Suprapubic skin (tissue), 4 donors: ENCODE measurements at regions not wholly inside any gene's neighbourhood (a gene's known extent, or its start where the extent isn't known, plus 50 kb on each side); places are given as distances from the start of the nearest gene placed in this dataset.

Experiments
- DNase-seq, 2 donors: peaks; one replicate each; pipeline ENCODE4 v3.0.0-alpha.2; 2019; ENCODE audit warnings: low spot score in 2 of 2
- H3K27ac ChIP-seq: fragments of 200-600 bp; sonication (generic); one replicate; pipeline ENCODE4 v1.5.1; 2019
- H3K27me3 ChIP-seq: fragments of 200-600 bp; sonication (generic); one replicate; pipeline ENCODE4 v1.5.1; 2019
- H3K36me3 ChIP-seq: fragments of 200-600 bp; sonication (generic); one replicate; pipeline ENCODE4 v1.5.1; 2019
- H3K4me1 ChIP-seq: fragments of 200-600 bp; sonication (generic); one replicate; pipeline ENCODE4 v1.5.1; 2019
- H3K4me3 ChIP-seq: fragments of 200-600 bp; sonication (generic); one replicate; pipeline ENCODE4 v1.5.1; 2019; ENCODE audit warnings: mild to moderate bottlenecking
- H3K9me3 ChIP-seq: fragments of 200-600 bp; sonication (generic); one replicate; pipeline ENCODE4 v1.5.1; 2019
- EP300 ChIP-seq: sonication (generic); formaldehyde crosslinking; IDR thresholded peaks from one replicate; pipeline ENCODE4 v1.6.1; 2017; ENCODE audit warnings: antibody characterized with exemption
- POLR2A ChIP-seq, 2 donors: fragments of 450-650 bp; IDR thresholded peaks; one replicate each; pipeline ENCODE4 v1.6.1; 2017; ENCODE audit warnings: antibody characterized with exemption in 2 of 2, mild to moderate bottlenecking in 2 of 2, moderate library complexity in 2 of 2
- POLR2AphosphoS5 ChIP-seq, 3 donors: sonication (generic); formaldehyde crosslinking; IDR thresholded peaks; one replicate each; pipeline ENCODE4 v1.6.1; 2017; ENCODE audit warnings: antibody characterized with exemption in 3 of 3
- whole genome bisulfite sequencing: methylation state at CpG from one replicate; pipeline ENCODE4 v1.1.5; 2018; 5-methylcytosine and 5-hydroxymethylcytosine counted together
- TF ChIP-seq, protein P1 (sequence below), 2 donors: fragments of 200-600 bp in 1 of 2; fragments of 450-650 bp in 1 of 2; sonication (generic) in 1 of 2; IDR thresholded peaks; one replicate each; pipeline ENCODE4 v1.5.1; 2016 to 2019; ENCODE audit warnings: antibody characterized with exemption in 2 of 2, mild to moderate bottlenecking in 1 of 2, moderate library complexity in 1 of 2

DNA sequence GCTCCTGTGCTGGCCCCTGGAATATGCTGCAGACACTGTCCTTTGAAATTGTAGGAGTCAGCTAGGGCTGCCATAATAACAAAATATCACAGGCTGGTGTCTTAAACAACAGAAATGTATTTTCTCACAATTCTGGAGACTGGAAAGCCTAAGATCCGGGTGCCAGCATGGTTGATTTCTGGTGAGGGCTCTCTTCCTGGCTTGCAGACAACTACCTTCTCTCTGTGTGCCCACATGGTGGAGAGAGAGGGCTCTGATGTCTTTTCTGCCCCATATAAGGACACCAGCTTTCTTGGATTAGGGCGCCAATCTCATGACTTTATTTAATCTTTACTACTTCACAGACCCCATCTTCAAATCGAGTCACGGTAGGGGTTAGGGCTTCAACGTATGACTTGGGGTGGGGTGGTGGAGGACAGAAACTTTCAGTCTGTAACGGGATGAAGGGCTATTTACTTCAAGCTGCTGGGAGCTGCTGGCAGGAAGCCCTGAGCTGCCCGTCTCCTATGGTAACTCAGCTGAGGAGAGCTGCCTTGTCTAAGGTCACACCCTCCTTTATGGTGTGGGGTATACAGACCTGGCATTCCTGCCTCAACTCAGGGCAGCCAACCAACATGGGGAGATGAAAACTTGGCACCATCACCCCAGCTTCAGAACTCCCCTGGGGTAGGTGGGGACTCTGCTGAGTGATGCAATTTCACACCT, 142.9 kb upstream of the ZBED5 start:
- no peaks in the 10 kb centered on the region for H3K36me3 ChIP-seq
- no peak overlapping the region for H3K27ac ChIP-seq
- no peak for DNase-seq
- H3K9me3 ChIP-seq = no peaks in the 10 kb centered on the region
- no peaks in the 10 kb centered on the region for H3K4me1 ChIP-seq
- WGBS = 83% methylated on average over 7 of the region's 7 CpGs
- peaks cover 7% of the 10 kb centered on the region for H3K27me3 ChIP-seq
- no peak overlapping the region for H3K4me3 ChIP-seq
- TF ChIP-seq POLR2A (IDR thresholded peaks at IDR 0.05) = no peak
- TF ChIP-seq EP300 = no peak
- TF ChIP-seq, protein P1, sequence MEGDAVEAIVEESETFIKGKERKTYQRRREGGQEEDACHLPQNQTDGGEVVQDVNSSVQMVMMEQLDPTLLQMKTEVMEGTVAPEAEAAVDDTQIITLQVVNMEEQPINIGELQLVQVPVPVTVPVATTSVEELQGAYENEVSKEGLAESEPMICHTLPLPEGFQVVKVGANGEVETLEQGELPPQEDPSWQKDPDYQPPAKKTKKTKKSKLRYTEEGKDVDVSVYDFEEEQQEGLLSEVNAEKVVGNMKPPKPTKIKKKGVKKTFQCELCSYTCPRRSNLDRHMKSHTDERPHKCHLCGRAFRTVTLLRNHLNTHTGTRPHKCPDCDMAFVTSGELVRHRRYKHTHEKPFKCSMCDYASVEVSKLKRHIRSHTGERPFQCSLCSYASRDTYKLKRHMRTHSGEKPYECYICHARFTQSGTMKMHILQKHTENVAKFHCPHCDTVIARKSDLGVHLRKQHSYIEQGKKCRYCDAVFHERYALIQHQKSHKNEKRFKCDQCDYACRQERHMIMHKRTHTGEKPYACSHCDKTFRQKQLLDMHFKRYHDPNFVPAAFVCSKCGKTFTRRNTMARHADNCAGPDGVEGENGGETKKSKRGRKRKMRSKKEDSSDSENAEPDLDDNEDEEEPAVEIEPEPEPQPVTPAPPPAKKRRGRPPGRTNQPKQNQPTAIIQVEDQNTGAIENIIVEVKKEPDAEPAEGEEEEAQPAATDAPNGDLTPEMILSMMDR (IDR thresholded peaks at IDR 0.05) = no peak
- no peak for TF ChIP-seq POLR2AphosphoS5 (IDR thresholded peaks at IDR 0.05)

DNA sequence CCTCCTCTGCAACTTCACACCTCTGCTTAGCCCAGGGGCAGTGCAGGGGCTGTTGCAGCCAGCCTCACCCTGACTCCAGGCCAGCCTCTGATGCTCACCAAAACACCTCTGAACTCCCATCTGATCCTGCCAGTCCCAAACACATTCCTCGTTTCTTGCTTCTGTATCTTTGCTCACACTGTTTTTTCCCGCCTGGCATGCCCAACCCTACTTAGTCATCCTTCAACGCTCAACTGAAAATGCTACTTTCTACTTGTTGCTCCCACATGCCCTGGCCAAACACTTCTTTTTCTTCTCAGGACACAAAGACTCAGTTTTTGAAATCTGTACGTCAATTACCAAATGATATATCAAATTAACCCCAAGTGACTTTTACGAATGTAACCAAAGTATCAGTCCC, 140.8 kb upstream of the ZBED5 start:
- WGBS = 59% methylated on average over 5 of the region's 5 CpGs
- H3K9me3 ChIP-seq = no peaks in the 10 kb centered on the region
- TF ChIP-seq, protein P1 (IDR thresholded peaks at IDR 0.05) = no peak
- no peak for TF ChIP-seq POLR2A (IDR thresholded peaks at IDR 0.05)
- TF ChIP-seq EP300 = no peak
- TF ChIP-seq POLR2AphosphoS5 (IDR thresholded peaks at IDR 0.05) = no peak
- no peak for DNase-seq
- no peak overlapping the region for H3K4me3 ChIP-seq
- no peaks in the 10 kb centered on the region for H3K4me1 ChIP-seq
- H3K27ac ChIP-seq = no peak overlapping the region
- H3K36me3 ChIP-seq = no peaks in the 10 kb centered on the region
- H3K27me3 ChIP-seq = peaks cover 7% of the 10 kb centered on the region

DNA sequence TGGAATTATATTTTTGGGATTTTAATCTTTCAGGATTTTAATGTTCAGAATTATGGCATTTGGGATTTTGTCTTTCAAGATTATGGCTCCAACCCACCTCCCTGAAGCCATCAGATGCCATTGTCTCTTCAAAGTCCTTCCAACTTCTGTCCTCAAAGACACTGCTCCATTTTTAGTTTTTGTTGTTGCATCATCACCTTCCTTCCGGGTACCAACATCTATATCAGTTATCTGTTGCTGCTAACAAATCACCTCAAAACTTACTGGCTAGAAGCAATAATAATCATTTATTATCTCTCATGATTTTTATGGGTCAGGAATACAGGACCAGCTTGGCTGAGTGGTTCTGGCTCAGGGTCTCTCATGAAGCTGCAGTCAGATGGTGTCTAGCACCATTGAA, 138.8 kb upstream of the ZBED5 start:
- no peaks in the 10 kb centered on the region for H3K4me1 ChIP-seq
- H3K9me3 ChIP-seq = no peaks in the 10 kb centered on the region
- TF ChIP-seq EP300 (no peak), POLR2AphosphoS5 (IDR thresholded peaks at IDR 0.05) (no peak), POLR2A (IDR thresholded peaks at IDR 0.05) (no peak)
- TF ChIP-seq, protein P1 (IDR thresholded peaks at IDR 0.05) = no peak
- no peaks in the 10 kb centered on the region for H3K36me3 ChIP-seq
- H3K27ac ChIP-seq = no peak overlapping the region
- DNase-seq = no peak
- 78% methylated on average over 1 of the region's 1 CpG for WGBS
- H3K27me3 ChIP-seq = peaks cover under 1% of the 10 kb centered on the region
- no peak overlapping the region for H3K4me3 ChIP-seq

DNA sequence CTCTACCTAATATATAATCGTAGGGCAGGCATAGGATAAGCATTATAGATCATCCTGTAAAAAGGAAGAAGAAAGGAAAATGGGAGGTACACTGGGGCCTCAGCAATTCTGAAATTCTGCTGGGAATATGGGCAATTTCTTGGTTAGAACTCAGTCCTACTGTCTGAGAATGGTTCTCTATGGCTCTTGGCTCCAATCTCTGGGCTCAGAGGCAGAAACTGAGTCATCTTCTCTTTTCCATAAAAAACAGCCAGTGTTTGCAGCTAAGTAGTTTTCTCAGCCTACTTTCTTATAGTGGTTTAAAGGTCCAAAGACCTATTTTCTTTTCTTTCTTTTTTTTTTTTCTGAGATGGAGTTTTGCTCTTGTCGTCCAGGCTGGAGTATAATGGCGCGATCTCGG, 135.8 kb upstream of the ZBED5 start:
- DNase-seq = no peak
- Histone ChIP-seq H3K36me3 (no peaks in the 10 kb centered on the region), H3K4me1 (no peaks in the 10 kb centered on the region), H3K9me3 (no peaks in the 10 kb centered on the region), H3K4me3 (no peak overlapping the region), H3K27ac (no peak overlapping the region), H3K27me3 (no peaks in the 10 kb centered on the region)
- no peak for TF ChIP-seq EP300
- TF ChIP-seq, protein P1 (IDR thresholded peaks at IDR 0.05) = no peak
- no peak for TF ChIP-seq POLR2A (IDR thresholded peaks at IDR 0.05)
- no peak for TF ChIP-seq POLR2AphosphoS5 (IDR thresholded peaks at IDR 0.05)
- 85% methylated on average over 5 of the region's 5 CpGs for WGBS

DNA sequence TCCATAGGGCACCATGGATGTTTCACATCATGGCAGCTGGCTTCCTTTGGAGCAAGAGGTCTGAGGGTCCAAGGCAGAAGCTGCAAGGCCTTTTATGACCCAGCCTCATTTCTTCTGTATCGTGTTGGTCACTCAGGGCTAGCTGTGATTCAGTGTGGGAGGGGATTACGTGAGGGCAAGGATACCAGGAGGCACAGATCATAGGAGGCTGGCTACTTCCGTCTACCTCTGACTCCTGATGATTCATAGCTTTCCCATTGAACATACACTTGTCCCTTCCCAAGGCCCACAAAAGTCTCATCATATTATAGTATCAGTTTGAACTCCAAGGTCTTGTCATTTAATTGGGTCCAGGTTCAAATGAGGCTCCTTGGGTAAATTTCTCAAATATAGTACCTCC, 135.3 kb upstream of the ZBED5 start:
- H3K4me1 ChIP-seq = no peaks in the 10 kb centered on the region
- no peak for DNase-seq
- H3K27ac ChIP-seq = no peak overlapping the region
- no peaks in the 10 kb centered on the region for H3K36me3 ChIP-seq
- no peak for TF ChIP-seq POLR2A (IDR thresholded peaks at IDR 0.05)
- TF ChIP-seq, protein P1 (IDR thresholded peaks at IDR 0.05) = no peak
- no peak for TF ChIP-seq POLR2AphosphoS5 (IDR thresholded peaks at IDR 0.05)
- no peak for TF ChIP-seq EP300
- 68% methylated on average over 3 of the region's 3 CpGs for WGBS
- no peaks in the 10 kb centered on the region for H3K27me3 ChIP-seq
- no peak overlapping the region for H3K4me3 ChIP-seq
- no peaks in the 10 kb centered on the region for H3K9me3 ChIP-seq
